ENCODE measurements at regions not wholly inside any gene's neighbourhood (a gene's known extent, or its start where the extent isn't known, plus 50 kb on each side); places are given as distances from the start of the nearest gene placed in this dataset.

- no peak for TF ChIP-seq EZH2phosphoT487 (IDR thresholded peaks at IDR 0.05; ENCODE audit: unreplicated experiment)
- TF ChIP-seq REST (IDR thresholded peaks at IDR 0.05; ENCODE audit: unreplicated experiment): no peak
- TF ChIP-seq CTCF (conservative IDR thresholded peaks at IDR 0.05; ENCODE audit: low read depth in 2 of 2): no peak
- TF ChIP-seq ZNF114 (CRISPR knock-in tag; IDR thresholded peaks at IDR 0.05): no peak
- no peak for TF ChIP-seq POLR2AphosphoS5 (IDR thresholded peaks at IDR 0.05; ENCODE audit: low read depth)
- TF ChIP-seq EZH2 (IDR thresholded peaks at IDR 0.05; ENCODE audit: low read depth, unreplicated experiment): no peak
- TF ChIP-seq CREB1 (CRISPR knock-in tag; IDR thresholded peaks at IDR 0.05; ENCODE audit: low read depth): no peak
- TF ChIP-seq JUNB (IDR thresholded peaks at IDR 0.05; ENCODE audit: unreplicated experiment): no peak
- no peak for TF ChIP-seq STAT1 (IDR thresholded peaks at IDR 0.05; ENCODE audit: unreplicated experiment)
Measured at GRCh38 chr4:101475246-101475645, 127.9 kb upstream of the PPP3CA start.

Data from GM23338 (cell line).